ENCODE measurements at regions not wholly inside any gene's neighbourhood (a gene's known extent, or its start where the extent isn't known, plus 50 kb on each side); places are given as distances from the start of the nearest gene placed in this dataset.
"Not testable (repeated sequence)": the region's sequence is repeated elsewhere in the genome, so short reads cannot be mapped to it uniquely, and the experiment has no call there.

GRCh38 chr5:101047181-101047580 lies 144.1 kb upstream of the ST8SIA4 start:
- Histone ChIP-seq H3K4me3 (ENCODE audit: low read depth in 1 of 3, low read length in 3 of 3) (no peak overlapping the region), H3K27me3 (ENCODE audit: control insufficient read depth in 4 of 4, insufficient read depth in 4 of 4, low read length in 3 of 4) (no peaks in the 10 kb centered on the region), H3K9ac (ENCODE audit: low read depth in 1 of 2, low read length in 2 of 2) (no peak overlapping the region), H3K9me3 (ENCODE audit: control insufficient read depth in 4 of 4, low read length in 3 of 4) (no peaks in the 10 kb centered on the region), H3K27ac (ENCODE audit: low read depth in 1 of 2, low read length in 2 of 2) (no peak overlapping the region), H3K36me3 (ENCODE audit: control insufficient read depth in 4 of 4, insufficient read depth in 3 of 4, low read depth in 1 of 4, low read length in 3 of 4) (no peaks in the 10 kb centered on the region), H3K4me1 (ENCODE audit: control insufficient read depth in 4 of 4, insufficient read depth in 4 of 4, low read length in 3 of 4) (no peaks in the 10 kb centered on the region)
- DNase-seq (ENCODE audit: low spot score) = no peak
- WGBS = 52% methylated on average over 2 of the region's 2 CpGs
- TF ChIP-seq EGR1 (IDR thresholded peaks at IDR 0.05; ENCODE audit: low read depth in 2 of 2) (no peak), NR2F2 (IDR thresholded peaks at IDR 0.05) (no peak), JUND (IDR thresholded peaks at IDR 0.05) (no peak), HNF4A (conservative IDR thresholded peaks at IDR 0.05) (no peak), HNF4G (IDR thresholded peaks at IDR 0.05) (no peak), SP1 (IDR thresholded peaks at IDR 0.05) (no peak)

- Histone ChIP-seq H3K36me3 (ENCODE audit: control insufficient read depth in 4 of 4, insufficient read depth in 3 of 4, low read depth in 1 of 4, low read length in 3 of 4) (no peaks in the 10 kb centered on the region), H3K9me3 (ENCODE audit: control insufficient read depth in 4 of 4, low read length in 3 of 4) (no peaks in the 10 kb centered on the region), H3K27me3 (ENCODE audit: control insufficient read depth in 4 of 4, insufficient read depth in 4 of 4, low read length in 3 of 4) (no peaks in the 10 kb centered on the region), H3K9ac (ENCODE audit: low read depth in 1 of 2, low read length in 2 of 2) (no peak overlapping the region), H3K4me3 (ENCODE audit: low read depth in 1 of 3, low read length in 3 of 3) (no peak overlapping the region), H3K27ac (ENCODE audit: low read depth in 1 of 2, low read length in 2 of 2) (no peak overlapping the region), H3K4me1 (ENCODE audit: control insufficient read depth in 4 of 4, insufficient read depth in 4 of 4, low read length in 3 of 4) (no peaks in the 10 kb centered on the region)
- no peak for DNase-seq (ENCODE audit: low spot score)
- TF ChIP-seq RAD21 (IDR thresholded peaks at IDR 0.05) = peak; percentile 46 to 55
- no peak for TF ChIP-seq FOXA2 (IDR thresholded peaks at IDR 0.05)
- WGBS = 50% methylated on average over 3 of the region's 3 CpGs
Observed at GRCh38 chr5:101045689-101046088, 142.6 kb upstream of the ST8SIA4 start.

GRCh38 chr5:101040002-101040401 lies 136.9 kb upstream of the ST8SIA4 start:
- not testable (repeated sequence) for H3K4me3 ChIP-seq (ENCODE audit: low read depth in 1 of 3, low read length in 3 of 3); H3K27ac ChIP-seq (ENCODE audit: low read depth in 1 of 2, low read length in 2 of 2); H3K4me1 ChIP-seq (ENCODE audit: control insufficient read depth in 4 of 4, insufficient read depth in 4 of 4, low read length in 3 of 4); H3K36me3 ChIP-seq (ENCODE audit: control insufficient read depth in 4 of 4, insufficient read depth in 3 of 4, low read depth in 1 of 4, low read length in 3 of 4); DNase-seq (ENCODE audit: low spot score); H3K9ac ChIP-seq (ENCODE audit: low read depth in 1 of 2, low read length in 2 of 2); H3K9me3 ChIP-seq (ENCODE audit: control insufficient read depth in 4 of 4, low read length in 3 of 4); H3K27me3 ChIP-seq (ENCODE audit: control insufficient read depth in 4 of 4, insufficient read depth in 4 of 4, low read length in 3 of 4)

GRCh38 chr5:101036778-101037177 lies 133.7 kb upstream of the ST8SIA4 start:
- WGBS = 63% methylated on average over 4 of the region's 4 CpGs
- Histone ChIP-seq H3K27ac (ENCODE audit: low read depth in 1 of 2, low read length in 2 of 2) (no peak overlapping the region), H3K4me1 (ENCODE audit: control insufficient read depth in 4 of 4, insufficient read depth in 4 of 4, low read length in 3 of 4) (no peaks in the 10 kb centered on the region), H3K4me3 (ENCODE audit: low read depth in 1 of 3, low read length in 3 of 3) (no peak overlapping the region), H3K36me3 (ENCODE audit: control insufficient read depth in 4 of 4, insufficient read depth in 3 of 4, low read depth in 1 of 4, low read length in 3 of 4) (no peaks in the 10 kb centered on the region), H3K27me3 (ENCODE audit: control insufficient read depth in 4 of 4, insufficient read depth in 4 of 4, low read length in 3 of 4) (no peaks in the 10 kb centered on the region), H3K9ac (ENCODE audit: low read depth in 1 of 2, low read length in 2 of 2) (no peak overlapping the region), H3K9me3 (ENCODE audit: control insufficient read depth in 4 of 4, low read length in 3 of 4) (no peaks in the 10 kb centered on the region)
- DNase-seq (ENCODE audit: low spot score) = no peak
- no peak for TF ChIP-seq REST (IDR thresholded peaks at IDR 0.05)
- no peak for TF ChIP-seq FOXA1 (IDR thresholded peaks at IDR 0.05)
- no peak for TF ChIP-seq TAF1 (conservative IDR thresholded peaks at IDR 0.05)
- TF ChIP-seq EGR1 (IDR thresholded peaks at IDR 0.05; ENCODE audit: low read depth in 2 of 2) = no peak
- TF ChIP-seq RAD21 (IDR thresholded peaks at IDR 0.05) = no peak
- no peak for TF ChIP-seq ATF3 (IDR thresholded peaks at IDR 0.05)
- TF ChIP-seq RXRA (IDR thresholded peaks at IDR 0.05) = no peak
- no peak for TF ChIP-seq YY1 (IDR thresholded peaks at IDR 0.05)
- TF ChIP-seq MAX (IDR thresholded peaks at IDR 0.05) = no peak
- TF ChIP-seq FOXA2 (IDR thresholded peaks at IDR 0.05) = no peak
- no peak for TF ChIP-seq ZBTB33 (IDR thresholded peaks at IDR 0.05)
- TF ChIP-seq GABPA (IDR thresholded peaks at IDR 0.05 in 1 of 2, conservative IDR thresholded peaks at IDR 0.05 in 1 of 2) = no peak
- no peak for TF ChIP-seq CTCF (IDR thresholded peaks at IDR 0.05; ENCODE audit: low read depth, low read length, missing input control)
- no peak for TF ChIP-seq NR2F2 (IDR thresholded peaks at IDR 0.05)
- TF ChIP-seq SP1 (IDR thresholded peaks at IDR 0.05) = no peak

Measured in liver (tissue), 8 donors.